H1 (cell line): ENCODE measurements at regions not wholly inside any gene's neighbourhood (a gene's known extent, or its start where the extent isn't known, plus 50 kb on each side); places are given as distances from the start of the nearest gene placed in this dataset.

ENCODE experiments used
- CTCF ChIA-PET: fragments of 300-600 bp; sonication (Branson Sonifier 250); formaldehyde crosslinking; loops from one replicate; lab custom pipeline; 2021; ENCODE audit not compliant: partially characterized antibody; lab: Charles Lee
- POLR2A ChIA-PET: fragments of 300-600 bp; sonication (Branson Sonifier 250); formaldehyde crosslinking; loops from one replicate; lab custom pipeline; 2021; ENCODE audit warnings: inconsistent platforms; ENCODE audit not compliant: partially characterized antibody; lab: Charles Lee
- DNase-seq, 2 experiments: peaks; one replicate each; pipeline versions ENCODE4 v3.0.0 to v3.0.0-alpha.2; 2010 to 2022; ENCODE audit warnings: low spot score in 2 of 2, low read depth in 1 of 2, mixed read lengths in 1 of 2
- FAIRE-seq: peaks from 2 replicates; lab custom pipeline; 2011; peaks lifted over from hg19 to GRCh38; lab: Jason Lieb, UNC
- H2AFZ ChIP-seq: 2 replicates; pipeline ENCODE4 v1.8.1; 2012; ENCODE audit warnings: low read length, inconsistent platforms
- H2AK5ac ChIP-seq: 2 replicates; pipeline ENCODE4 v1.6.1; 2013; ENCODE audit warnings: low read depth, low read length
- H2BK120ac ChIP-seq: replicated peaks from 2 replicates; pipeline ENCODE3; 2013; ENCODE audit warnings: low read depth, low read length, inconsistent platforms
- H2BK12ac ChIP-seq: 2 replicates; pipeline ENCODE4 v1.6.1; 2013; ENCODE audit warnings: low read depth, low read length
- H2BK15ac ChIP-seq: 2 replicates; pipeline ENCODE4 v1.6.1; 2013; ENCODE audit warnings: low read length
- H2BK20ac ChIP-seq: 2 replicates; pipeline ENCODE4 v1.6.1; 2013; ENCODE audit warnings: low read length
- H2BK5ac ChIP-seq: 2 replicates; pipeline ENCODE4 v1.6.1; 2013; ENCODE audit warnings: low read depth, low read length
- H3K14ac ChIP-seq: 2 replicates; pipeline ENCODE4 v1.6.1; 2013; ENCODE audit warnings: inconsistent platforms; ENCODE audit not compliant: insufficient read length
- H3K18ac ChIP-seq: 2 replicates; pipeline ENCODE4 v1.6.1; 2013; ENCODE audit warnings: low read length; ENCODE audit errors: extremely low read depth
- H3K23ac ChIP-seq: 2 replicates; pipeline ENCODE4 v1.6.1; 2013; ENCODE audit warnings: inconsistent platforms; ENCODE audit not compliant: insufficient read length
- H3K23me2 ChIP-seq: 2 replicates; pipeline ENCODE4 v1.6.1; 2013; ENCODE audit warnings: low read depth, low read length
- H3K27ac ChIP-seq: 2 replicates; pipeline ENCODE4 v1.6.1; 2011; ENCODE audit warnings: low read depth, low read length, inconsistent platforms
- H3K27me3 ChIP-seq, 4 experiments: replicated peaks in 1 of 4; 1 replicate in 1 of 4; 2 replicates in 3 of 4; pipeline versions ENCODE4 v1.6.1 to v1.8.1; 2011 to 2013; ENCODE audit warnings: low read length in 3 of 4, mild to moderate bottlenecking in 3 of 4, inconsistent platforms in 2 of 4, mixed read lengths in 2 of 4, moderate library complexity in 1 of 4; ENCODE audit not compliant: control insufficient read depth in 3 of 4, insufficient read depth in 3 of 4; ENCODE audit errors: extremely low read depth in 1 of 4
- H3K36me3 ChIP-seq, 4 experiments: 2 replicates each; pipeline versions ENCODE4 v1.6.1 to v1.8.1; 2011 to 2013; ENCODE audit warnings: mild to moderate bottlenecking in 4 of 4, low read length in 3 of 4, moderate library complexity in 2 of 4, control low read depth in 1 of 4, inconsistent platforms in 1 of 4; ENCODE audit not compliant: insufficient read depth in 4 of 4, control insufficient read depth in 2 of 4
- H3K4ac ChIP-seq: replicated peaks from 2 replicates; pipeline ENCODE3; 2013; ENCODE audit warnings: low read length, low read depth, mixed read lengths, inconsistent platforms; ENCODE audit not compliant: insufficient read length
- H3K4me1 ChIP-seq, 4 experiments: replicated peaks in 1 of 4; 1 replicate in 1 of 4; 2 replicates in 3 of 4; pipeline versions ENCODE4 v1.6.1 to v1.8.1; 2011 to 2013; ENCODE audit warnings: low read length in 3 of 4, inconsistent platforms in 2 of 4, mixed read lengths in 1 of 4; ENCODE audit not compliant: insufficient read depth in 4 of 4, control insufficient read depth in 3 of 4
- H3K4me2 ChIP-seq, 2 experiments: 2 replicates each; pipeline versions ENCODE4 v1.6.1 to v1.8.1; 2011 to 2013; ENCODE audit warnings: low read depth in 2 of 2, low read length in 2 of 2, control low read depth in 1 of 2, inconsistent platforms in 1 of 2, mild to moderate bottlenecking in 1 of 2; ENCODE audit not compliant: insufficient read depth in 1 of 2
- H3K4me3 ChIP-seq, 4 experiments: fragments of 200-600, 300-600 bp in 1 of 4; sonication (generic), shearing (Covaris generic), sonication (Bioruptor Twin) in 1 of 4; 2 replicates each; pipeline versions ENCODE4 v1.5.1 to v1.8.1; 2011 to 2016; ENCODE audit warnings: low read length in 4 of 4, low read depth in 3 of 4, control low read depth in 2 of 4, inconsistent platforms in 2 of 4, mild to moderate bottlenecking in 2 of 4, mixed read lengths in 1 of 4, moderate library complexity in 1 of 4; ENCODE audit not compliant: insufficient read depth in 2 of 4; ENCODE audit errors: extremely low read depth in 1 of 4
- H3K56ac ChIP-seq: replicated peaks from 2 replicates; pipeline ENCODE3; 2013; ENCODE audit warnings: low read depth, mild to moderate bottlenecking, mixed read lengths, low read length, inconsistent platforms; ENCODE audit not compliant: insufficient read length
- H3K79me1 ChIP-seq: 2 replicates; pipeline ENCODE4 v1.6.1; 2013; ENCODE audit warnings: low read depth, low read length, control low read depth
- H3K79me2 ChIP-seq, 2 experiments: 2 replicates each; pipeline versions ENCODE4 v1.6.1 to v1.8.1; 2012 to 2013; ENCODE audit warnings: low read length in 2 of 2, mild to moderate bottlenecking in 2 of 2, inconsistent platforms in 1 of 2; ENCODE audit not compliant: insufficient read depth in 2 of 2, control insufficient read depth in 1 of 2
- H3K9ac ChIP-seq, 4 experiments: replicated peaks in 1 of 4; 1 replicate in 1 of 4; 2 replicates in 3 of 4; pipeline versions ENCODE4 v1.6.1 to v1.8.1; 2011 to 2013; ENCODE audit warnings: low read depth in 3 of 4, low read length in 3 of 4, control low read depth in 2 of 4, mild to moderate bottlenecking in 2 of 4, moderate library complexity in 2 of 4, inconsistent platforms in 1 of 4; ENCODE audit errors: extremely low read depth in 1 of 4
- H3K9me3 ChIP-seq, 2 experiments: 2 replicates each; pipeline versions ENCODE4 v1.6.1 to v1.8.1; 2012 to 2013; ENCODE audit warnings: mild to moderate bottlenecking in 2 of 2, moderate library complexity in 2 of 2, control low read depth in 1 of 2, inconsistent platforms in 1 of 2, low read depth in 1 of 2, low read length in 1 of 2, mixed read lengths in 1 of 2; ENCODE audit not compliant: insufficient read depth in 2 of 2
- H4K20me1 ChIP-seq, 2 experiments: replicated peaks in 1 of 2; 2 replicates each; pipeline versions ENCODE3 to v1.8.1; 2011 to 2013; ENCODE audit warnings: inconsistent platforms in 2 of 2, low read length in 2 of 2, mild to moderate bottlenecking in 1 of 2; ENCODE audit not compliant: insufficient read depth in 2 of 2, control insufficient read depth in 1 of 2
- H4K5ac ChIP-seq: 2 replicates; pipeline ENCODE4 v1.6.1; 2013; ENCODE audit warnings: low read length, low read depth, mixed read lengths, inconsistent platforms; ENCODE audit not compliant: insufficient read length
- H4K8ac ChIP-seq: 2 replicates; pipeline ENCODE4 v1.8.0; 2013; ENCODE audit warnings: mild to moderate bottlenecking, moderate library complexity, low read length, inconsistent platforms; ENCODE audit not compliant: insufficient read depth; ENCODE audit errors: extremely low read depth
- H4K91ac ChIP-seq: replicated peaks from 2 replicates; pipeline ENCODE3; 2013; ENCODE audit warnings: low read length, mixed read lengths, inconsistent platforms; ENCODE audit not compliant: insufficient read length
- ASH2L ChIP-seq: fragments of 200-600, 300-600 bp; sonication (generic); IDR thresholded peaks from one replicate; pipeline ENCODE4 v1.7.1; 2017; ENCODE audit warnings: low read length
- BCL11A ChIP-seq, 2 experiments: IDR thresholded peaks; one replicate each; pipeline ENCODE4 v1.6.1; 2011; ENCODE audit warnings: low read depth in 2 of 2, low read length in 2 of 2, mild to moderate bottlenecking in 2 of 2
- CEBPB ChIP-seq: IDR thresholded peaks from 2 replicates; pipeline ENCODE4 v1.6.1; 2012; ENCODE audit warnings: low read depth, low read length
- EGR1 ChIP-seq: IDR thresholded peaks from 2 replicates; pipeline ENCODE4 v1.6.1; 2011; ENCODE audit warnings: low read depth, low read length, borderline replicate concordance
- HDAC2 ChIP-seq, 2 experiments: fragments of 300-600 bp in 1 of 2; sonication (generic) in 1 of 2; IDR thresholded peaks; 2 replicates each; pipeline ENCODE4 v1.6.1; 2011 to 2012; ENCODE audit warnings: low read depth in 2 of 2, low read length in 2 of 2, mild to moderate bottlenecking in 2 of 2, moderate library complexity in 2 of 2, borderline replicate concordance in 1 of 2, inconsistent platforms in 1 of 2
- HDAC6 ChIP-seq: IDR thresholded peaks from one replicate; pipeline ENCODE4 v1.7.1; 2012; ENCODE audit warnings: low read depth, mild to moderate bottlenecking, inconsistent platforms, low read length, moderate library complexity
- JUND ChIP-seq: IDR thresholded peaks from 2 replicates; pipeline ENCODE4 v1.6.1; 2011; ENCODE audit warnings: mild to moderate bottlenecking, improper control_type of control experiment, low read length
- KDM5A ChIP-seq: fragments of 200-600 bp; IDR thresholded peaks from 2 replicates; pipeline ENCODE4 v1.7.1; 2012; ENCODE audit warnings: mild to moderate bottlenecking, low read length, inconsistent platforms, mixed read lengths
- NRF1 ChIP-seq: IDR thresholded peaks from 2 replicates; pipeline ENCODE4 v1.6.1; 2011; ENCODE audit warnings: mild to moderate bottlenecking, low read depth, low read length, improper control_type of control experiment
- SAP30 ChIP-seq: fragments of 300-600 bp; sonication (generic); IDR thresholded peaks from 2 replicates; pipeline ENCODE4 v1.7.1; 2012; ENCODE audit warnings: low read length, moderate library complexity, mild to moderate bottlenecking, inconsistent platforms; ENCODE audit not compliant: insufficient read depth, insufficient replicate concordance
- SIN3A ChIP-seq, 2 experiments: IDR thresholded peaks in 1 of 2; conservative IDR thresholded peaks in 1 of 2; 2 replicates each; pipeline ENCODE4 v1.6.1; 2011 to 2012; ENCODE audit warnings: low read length in 2 of 2, improper control_type of control experiment in 1 of 2, low read depth in 1 of 2, mild to moderate bottlenecking in 1 of 2
- TEAD4 ChIP-seq: IDR thresholded peaks from 2 replicates; pipeline ENCODE4 v1.6.1; 2012; ENCODE audit warnings: low read depth, low read length, inconsistent platforms, mixed read lengths
- YY1 ChIP-seq: IDR thresholded peaks from 2 replicates; pipeline ENCODE4 v1.6.1; 2011; ENCODE audit warnings: low read depth, mild to moderate bottlenecking, low read length
- WGBS, 2 experiments: shearing (Covaris generic) in 1 of 2; methylation state at CpG; one replicate each; pipeline versions ENCODE4 v1.1.6 to v1.1.7; 2013 to 2015; ENCODE audit warnings: low lambda C conversion rate in 2 of 2, mixed read lengths in 2 of 2, inconsistent platforms in 1 of 2, low coverage in 1 of 2, missing lambda C conversion rate in 1 of 2; ENCODE audit not compliant: insufficient replicate concordance in 2 of 2, insufficient coverage in 1 of 2, insufficient read length in 1 of 2; ENCODE audit errors: extremely low coverage in 1 of 2, missing lambda C conversion rate in 1 of 2; 5-methylcytosine and 5-hydroxymethylcytosine counted together

DNA sequence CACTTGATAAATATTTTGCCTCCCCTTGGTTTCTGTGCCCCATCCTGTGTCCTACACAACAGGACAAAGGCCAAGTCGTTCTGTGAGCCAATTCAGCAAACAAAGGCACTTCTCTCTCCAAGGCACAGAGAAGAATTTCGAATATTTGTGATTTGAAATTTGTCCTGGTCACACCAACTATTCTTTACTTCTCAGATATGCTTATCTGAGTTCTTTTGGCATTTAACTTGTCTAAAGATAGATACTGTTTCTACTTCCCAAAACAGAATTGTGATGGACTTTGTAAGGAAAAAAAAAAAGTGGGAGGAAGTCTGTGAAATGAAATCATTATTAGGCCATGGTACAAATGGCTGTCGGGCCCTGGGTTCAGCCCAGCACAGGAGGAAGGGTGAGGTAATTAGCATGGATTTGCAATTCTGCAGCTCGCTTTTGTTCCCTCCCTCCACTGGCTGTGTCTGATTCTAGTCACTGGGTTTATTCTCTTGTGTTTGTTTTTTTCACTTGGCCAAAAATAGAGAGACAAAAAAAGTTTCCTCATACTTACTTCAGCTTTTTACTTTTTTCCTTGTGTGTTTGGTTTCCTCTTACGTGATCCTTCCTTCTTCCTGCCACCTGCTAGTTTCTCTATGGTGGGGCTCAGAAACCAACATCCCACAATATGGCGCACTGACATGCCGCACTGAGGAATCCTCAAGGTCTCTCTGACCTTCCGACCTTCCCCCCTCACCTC lies 108.2 kb upstream of the MKLN1 start:
- Histone ChIP-seq H3K14ac (no peak overlapping the region), H3K36me3 (no peaks in the 10 kb centered on the region), H3K23me2 (no peaks in the 10 kb centered on the region), H3K9ac (no peak overlapping the region), H3K79me2 (no peaks in the 10 kb centered on the region), H2AFZ (peak overlapping the region; percentile 31; the same call in 1 of the 2 replicates), H2BK20ac (no peak overlapping the region), H2BK12ac (peak overlapping the region; percentile 41; the same call in 1 of the 2 replicates), H3K56ac (no peak overlapping the region), H2BK5ac (no peak overlapping the region), H3K79me1 (no peaks in the 10 kb centered on the region), H3K4ac (no peak overlapping the region), H2BK120ac (peak overlapping the region; percentile 56), H4K5ac (peak overlapping the region; percentile 16), H2BK15ac (no peak overlapping the region), H3K18ac (no peak overlapping the region), H4K91ac (peak overlapping the region; percentile 1), H4K8ac (0 out of 2 replicates have a peak overlapping the region, but pooled peaks have one; percentile 5), H3K9me3 (no peaks in the 10 kb centered on the region), H3K23ac (no peak overlapping the region), H3K4me1 (peaks cover 0 to 6% (median 3%) of the 10 kb centered on the region in 4 experiments; a peak in 5 of 7 replicates), H3K27ac (peak overlapping the region; percentile 46; the same call in 1 of the 2 replicates), H3K27me3 (no peaks in the 10 kb centered on the region), H3K4me2 (0 out of 4 replicates have a peak overlapping the region, but pooled peaks of 1 of the 2 experiments have one; percentile 1), H3K4me3 (peak overlapping the region in 1 of 4 experiments; percentile 16; a peak in 1 of 8 replicates), H4K20me1 (no peaks in the 10 kb centered on the region), H2AK5ac (no peak overlapping the region)
- WGBS, 2 experiments, result 55% methylated on average over 8 of the region's 8 CpGs; no CpG with 5 or more reads in 1 of the 2 experiments
- DNase-seq (no peak), FAIRE-seq (peak; percentile 82)
- ChIA-PET CTCF (interaction anchor here (0.6 kb wide), 1 partner anchor 126 kb away, joined by 5 read pairs; no protein-coding TSS in a partner anchor), POLR2A (no interaction called here)
- TF ChIP-seq JUND, result no peak
- TF ChIP-seq EGR1, result no peak
- TF ChIP-seq KDM5A, result no peak
- TF ChIP-seq YY1, result peak; percentile 34
- TF ChIP-seq HDAC6, result no peak
- no peak for TF ChIP-seq TEAD4
- TF ChIP-seq SAP30, result no peak
- TF ChIP-seq NRF1, result no peak
- TF ChIP-seq HDAC2 (IDR thresholded peaks at IDR 0.05; ENCODE audit: borderline replicate concordance in 1 of 2, low read depth in 2 of 2, low read length in 2 of 2), result no peak
- no peak for TF ChIP-seq CEBPB
- no peak for TF ChIP-seq SIN3A (conservative IDR thresholded peaks at IDR 0.05 in 1 of 2, IDR thresholded peaks at IDR 0.05 in 1 of 2; ENCODE audit: low read depth in 1 of 2, low read length in 2 of 2)
- no peak for TF ChIP-seq BCL11A (IDR thresholded peaks at IDR 0.05; ENCODE audit: low read depth in 2 of 2, low read length in 2 of 2)
- peak; percentile 25 for TF ChIP-seq ASH2L
